KMS-11 (cell line): ENCODE measurements at regions not wholly inside any gene's neighbourhood (a gene's known extent, or its start where the extent isn't known, plus 50 kb on each side); places are given as distances from the start of the nearest gene placed in this dataset.

Experiments
- H2AFZ ChIP-seq: fragments of 200-600 bp; sonication (generic); 2 replicates; pipeline ENCODE4 v1.6.1; 2016; ENCODE audit warnings: antibody characterized with exemption, mixed run types, low read depth
- H3K27ac ChIP-seq: fragments of 200-600 bp; sonication (generic); 2 replicates; pipeline ENCODE4 v1.6.1; 2016; ENCODE audit warnings: mild to moderate bottlenecking, mixed run types
- H3K27me3 ChIP-seq: fragments of 200-600 bp; sonication (generic); 2 replicates; pipeline ENCODE4 v1.6.1; 2017; ENCODE audit warnings: mild to moderate bottlenecking, low read depth, mixed run types, moderate library complexity; ENCODE audit not compliant: insufficient read depth
- H3K36me3 ChIP-seq: fragments of 200-600 bp; sonication (generic); 2 replicates; pipeline ENCODE4 v1.6.1; 2017; ENCODE audit warnings: mild to moderate bottlenecking, mixed run types; ENCODE audit not compliant: insufficient read depth
- H3K4me1 ChIP-seq: fragments of 200-600 bp; sonication (generic); 2 replicates; pipeline ENCODE4 v1.6.1; 2016; ENCODE audit warnings: mild to moderate bottlenecking, low read depth, mixed run types; ENCODE audit not compliant: poor library complexity, severe bottlenecking
- H3K4me2 ChIP-seq: fragments of 200-600 bp; sonication (generic); 2 replicates; pipeline ENCODE4 v1.7.0; 2016; ENCODE audit warnings: mild to moderate bottlenecking, mixed run types
- H3K4me3 ChIP-seq: fragments of 200-600 bp; sonication (generic); IDR thresholded peaks from 2 replicates; pipeline ENCODE4 v1.6.1; 2017; ENCODE audit warnings: low read depth, low read length, mixed read lengths; ENCODE audit not compliant: insufficient read depth
- H3K79me2 ChIP-seq: fragments of 200-600 bp; sonication (generic); 2 replicates; pipeline ENCODE4 v1.6.1; 2016; ENCODE audit warnings: low read depth, mixed run types; ENCODE audit not compliant: insufficient read depth
- H3K9ac ChIP-seq: fragments of 200-600 bp; sonication (generic); 2 replicates; pipeline ENCODE4 v1.6.1; 2016; ENCODE audit warnings: mild to moderate bottlenecking, mixed run types
- H4K20me1 ChIP-seq: fragments of 200-600 bp; sonication (generic); 2 replicates; pipeline ENCODE4 v1.6.1; 2016; ENCODE audit warnings: mild to moderate bottlenecking, mixed run types; ENCODE audit not compliant: insufficient read depth
- CTCF ChIP-seq: fragments of 200-600 bp; sonication (generic); conservative IDR thresholded peaks from 2 replicates; pipeline ENCODE4 v1.6.1; 2017; ENCODE audit warnings: low read depth, mild to moderate bottlenecking, antibody characterized with exemption, low read length, moderate library complexity, mixed read lengths

- H2AFZ ChIP-seq, result no peak overlapping the region
- H3K4me2 ChIP-seq, result no peak overlapping the region
- no peak overlapping the region for H3K9ac ChIP-seq
- H4K20me1 ChIP-seq, result no peaks in the 10 kb centered on the region
- no peak overlapping the region for H3K27ac ChIP-seq
- TF ChIP-seq CTCF, result no peak
- peaks cover 14% of the 10 kb centered on the region for H3K4me1 ChIP-seq
- H3K27me3 ChIP-seq, result no peaks in the 10 kb centered on the region
- no peaks in the 10 kb centered on the region for H3K36me3 ChIP-seq
- H3K4me3 ChIP-seq, result no peak overlapping the region
- no peaks in the 10 kb centered on the region for H3K79me2 ChIP-seq
Observed at GRCh38 chr6:10190042-10190441, 224.8 kb downstream of the TFAP2A start.

GRCh38 chr6:10184371-10185227 lies 230.3 kb downstream of the TFAP2A start:
- Histone ChIP-seq H3K27ac (no peak overlapping the region), H3K4me2 (no peak overlapping the region), H4K20me1 (no peaks in the 10 kb centered on the region), H3K4me3 (no peak overlapping the region), H3K27me3 (no peaks in the 10 kb centered on the region), H3K36me3 (no peaks in the 10 kb centered on the region), H3K9ac (no peak overlapping the region), H3K79me2 (no peaks in the 10 kb centered on the region), H3K4me1 (no peaks in the 10 kb centered on the region), H2AFZ (no peak overlapping the region)
- TF ChIP-seq CTCF, result no peak

- Histone ChIP-seq H3K36me3 (no peaks in the 10 kb centered on the region), H2AFZ (no peak overlapping the region), H3K79me2 (no peaks in the 10 kb centered on the region), H3K4me1 (no peaks in the 10 kb centered on the region), H3K4me2 (no peak overlapping the region), H4K20me1 (no peaks in the 10 kb centered on the region), H3K27me3 (no peaks in the 10 kb centered on the region), H3K4me3 (no peak overlapping the region), H3K9ac (no peak overlapping the region), H3K27ac (no peak overlapping the region)
- TF ChIP-seq CTCF, result no peak
Observed at GRCh38 chr6:10180138-10181074, 234.5 kb downstream of the TFAP2A start.

GRCh38 chr6:10177704-10178103 lies 237.2 kb downstream of the TFAP2A start:
- H3K36me3 ChIP-seq, result no peaks in the 10 kb centered on the region
- no peaks in the 10 kb centered on the region for H4K20me1 ChIP-seq
- H3K4me1 ChIP-seq, result no peaks in the 10 kb centered on the region
- no peak for TF ChIP-seq CTCF
- H3K27ac ChIP-seq, result no peak overlapping the region
- H3K79me2 ChIP-seq, result no peaks in the 10 kb centered on the region
- H2AFZ ChIP-seq, result no peak overlapping the region
- no peak overlapping the region for H3K4me3 ChIP-seq
- no peaks in the 10 kb centered on the region for H3K27me3 ChIP-seq
- no peak overlapping the region for H3K4me2 ChIP-seq
- H3K9ac ChIP-seq, result no peak overlapping the region
